ENCODE measurements at regions not wholly inside any gene's neighbourhood (a gene's known extent, or its start where the extent isn't known, plus 50 kb on each side); places are given as distances from the start of the nearest gene placed in this dataset.

GRCh38 chr1:19591482-19592091, 52.5 kb upstream of the NBL1 start:
- Histone ChIP-seq H3K27ac (no peak overlapping the region), H3K27me3 (no peaks in the 10 kb centered on the region), H3K4me3 (no peak overlapping the region), H3K9me3 (no peaks in the 10 kb centered on the region), H3K4me1 (peaks cover 4 to 8% (median 6%) of the 10 kb centered on the region in 4 donors), H3K36me3 (no peaks in the 10 kb centered on the region)
- 80 to 82% methylated on average over 5 of the region's 5 CpGs for WGBS, 2 donors
- no peak for TF ChIP-seq POLR2AphosphoS5 (IDR thresholded peaks at IDR 0.05)
- TF ChIP-seq CTCF (IDR thresholded peaks at IDR 0.05), result no peak
- no peak for TF ChIP-seq EP300 (IDR thresholded peaks at IDR 0.05)
- TF ChIP-seq POLR2A (IDR thresholded peaks at IDR 0.05), result no peak
- no peak for DNase-seq
- ATAC-seq (ENCODE audit: low FRiP score in 2 of 2), result no peak

DNA sequence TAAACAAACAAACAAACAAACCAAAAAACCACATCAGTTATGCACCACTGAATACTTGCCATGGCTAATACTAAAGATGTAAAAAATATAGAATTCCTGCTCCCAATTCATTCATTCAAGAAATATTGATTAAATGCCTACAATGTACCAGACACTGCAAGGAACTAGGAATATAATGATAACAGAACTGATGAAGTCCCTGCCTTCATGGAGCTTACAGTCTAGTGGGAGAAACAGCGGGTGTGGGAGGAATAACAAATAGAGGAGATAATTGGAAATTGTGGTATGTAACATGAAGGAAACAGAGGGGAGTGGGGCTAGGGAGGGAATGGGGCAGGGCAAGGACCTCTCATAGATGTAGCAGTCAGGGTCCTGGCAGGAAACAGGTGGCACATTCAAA, 58.6 kb upstream of the NBL1 start:
- Histone ChIP-seq H3K27ac (no peak overlapping the region), H3K4me3 (no peak overlapping the region), H3K4me1 (no peaks in the 10 kb centered on the region), H3K36me3 (no peaks in the 10 kb centered on the region), H3K27me3 (no peaks in the 10 kb centered on the region), H3K9me3 (no peaks in the 10 kb centered on the region)
- TF ChIP-seq POLR2A (IDR thresholded peaks at IDR 0.05), result no peak
- no peak for TF ChIP-seq POLR2AphosphoS5 (IDR thresholded peaks at IDR 0.05)
- no peak for TF ChIP-seq CTCF (IDR thresholded peaks at IDR 0.05)
- TF ChIP-seq EP300 (IDR thresholded peaks at IDR 0.05), result no peak
- ATAC-seq (ENCODE audit: low FRiP score in 2 of 2) (no peak), DNase-seq (no peak)
- 88 to 94% methylated on average over 1 of the region's 1 CpG for WGBS, 2 donors

- Histone ChIP-seq H3K27me3 (no peaks in the 10 kb centered on the region), H3K27ac (no peak overlapping the region), H3K4me1 (no peaks in the 10 kb centered on the region), H3K4me3 (no peak overlapping the region), H3K9me3 (no peaks in the 10 kb centered on the region), H3K36me3 (no peaks in the 10 kb centered on the region)
- TF ChIP-seq POLR2A (IDR thresholded peaks at IDR 0.05) (no peak), CTCF (IDR thresholded peaks at IDR 0.05) (peak; percentile 57 to 80 (median 70)), POLR2AphosphoS5 (IDR thresholded peaks at IDR 0.05) (no peak), EP300 (IDR thresholded peaks at IDR 0.05) (no peak)
- peak; percentile 67 to 84 for ATAC-seq (ENCODE audit: low FRiP score in 2 of 2)
- WGBS, 2 donors, result 28 to 32% methylated on average over 4 of the region's 4 CpGs
- DNase-seq, result peak in 1 of 2 donors; percentile 78
These were observed 61.8 kb upstream of the NBL1 start for GRCh38 chr1:19582318-19582717.

DNA sequence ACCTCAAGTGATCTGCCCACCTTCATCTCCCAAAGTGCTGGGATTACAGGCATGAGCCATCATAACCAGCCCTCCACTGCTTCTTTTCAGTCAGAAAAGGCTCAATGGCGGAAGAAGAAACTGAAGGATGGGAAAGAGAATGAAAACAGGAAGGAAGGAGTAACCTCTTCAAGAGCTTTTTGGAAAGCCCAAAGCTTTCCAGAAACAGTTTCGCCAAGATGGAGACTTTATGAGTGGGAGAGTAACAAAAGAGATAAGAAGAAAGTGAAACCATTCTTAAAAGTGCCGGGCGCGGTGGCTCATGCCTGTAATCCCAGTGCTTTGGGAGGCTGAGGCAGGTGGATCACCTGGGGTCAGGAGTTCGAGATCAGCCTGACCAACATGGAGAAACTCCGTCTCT, 62.7 kb upstream of the NBL1 start:
- ATAC-seq (ENCODE audit: low FRiP score in 2 of 2), result no peak
- TF ChIP-seq POLR2A (IDR thresholded peaks at IDR 0.05), result no peak
- TF ChIP-seq EP300 (IDR thresholded peaks at IDR 0.05), result no peak
- no peak for TF ChIP-seq CTCF (IDR thresholded peaks at IDR 0.05)
- TF ChIP-seq POLR2AphosphoS5 (IDR thresholded peaks at IDR 0.05), result no peak
- no peak for DNase-seq
- Histone ChIP-seq H3K4me3 (no peak overlapping the region), H3K36me3 (no peaks in the 10 kb centered on the region), H3K27ac (no peak overlapping the region), H3K4me1 (no peaks in the 10 kb centered on the region), H3K27me3 (no peaks in the 10 kb centered on the region), H3K9me3 (no peaks in the 10 kb centered on the region)
- 77 to 80% methylated on average over 7 of the region's 7 CpGs for WGBS, 2 donors

GRCh38 chr1:19577561-19577960, 66.5 kb upstream of the NBL1 start:
- 89 to 93% methylated on average over 3 of the region's 3 CpGs for WGBS, 2 donors
- Histone ChIP-seq H3K9me3 (no peaks in the 10 kb centered on the region), H3K4me3 (no peak overlapping the region), H3K27ac (no peak overlapping the region), H3K36me3 (no peaks in the 10 kb centered on the region), H3K27me3 (no peaks in the 10 kb centered on the region), H3K4me1 (no peaks in the 10 kb centered on the region)
- DNase-seq, result no peak
- TF ChIP-seq CTCF (IDR thresholded peaks at IDR 0.05) (no peak), POLR2AphosphoS5 (IDR thresholded peaks at IDR 0.05) (no peak), POLR2A (IDR thresholded peaks at IDR 0.05) (no peak), EP300 (IDR thresholded peaks at IDR 0.05) (no peak)
- ATAC-seq (ENCODE audit: low FRiP score in 2 of 2), result no peak

Data from upper lobe of left lung (tissue), 6 donors.